ENCODE measurements at regions not wholly inside any gene's neighbourhood (a gene's known extent, or its start where the extent isn't known, plus 50 kb on each side); places are given as distances from the start of the nearest gene placed in this dataset.

GRCh38 chr12:90321369-90321768 is 612.7 kb upstream of the ATP2B1 start:
- TF ChIP-seq, protein P1, sequence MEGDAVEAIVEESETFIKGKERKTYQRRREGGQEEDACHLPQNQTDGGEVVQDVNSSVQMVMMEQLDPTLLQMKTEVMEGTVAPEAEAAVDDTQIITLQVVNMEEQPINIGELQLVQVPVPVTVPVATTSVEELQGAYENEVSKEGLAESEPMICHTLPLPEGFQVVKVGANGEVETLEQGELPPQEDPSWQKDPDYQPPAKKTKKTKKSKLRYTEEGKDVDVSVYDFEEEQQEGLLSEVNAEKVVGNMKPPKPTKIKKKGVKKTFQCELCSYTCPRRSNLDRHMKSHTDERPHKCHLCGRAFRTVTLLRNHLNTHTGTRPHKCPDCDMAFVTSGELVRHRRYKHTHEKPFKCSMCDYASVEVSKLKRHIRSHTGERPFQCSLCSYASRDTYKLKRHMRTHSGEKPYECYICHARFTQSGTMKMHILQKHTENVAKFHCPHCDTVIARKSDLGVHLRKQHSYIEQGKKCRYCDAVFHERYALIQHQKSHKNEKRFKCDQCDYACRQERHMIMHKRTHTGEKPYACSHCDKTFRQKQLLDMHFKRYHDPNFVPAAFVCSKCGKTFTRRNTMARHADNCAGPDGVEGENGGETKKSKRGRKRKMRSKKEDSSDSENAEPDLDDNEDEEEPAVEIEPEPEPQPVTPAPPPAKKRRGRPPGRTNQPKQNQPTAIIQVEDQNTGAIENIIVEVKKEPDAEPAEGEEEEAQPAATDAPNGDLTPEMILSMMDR (IDR thresholded peaks at IDR 0.05; ENCODE audit: insufficient read depth, low read length, poor library complexity, severe bottlenecking) = no peak
- no peak for DNase-seq (ENCODE audit: extremely low read depth, insufficient read length)
- no peaks in the 10 kb centered on the region for H3K36me3 ChIP-seq (ENCODE audit: control insufficient read depth, insufficient read depth, low read length)
- H3K27me3 ChIP-seq (replicated peaks; ENCODE audit: control insufficient read depth, insufficient read depth, low read length) = no peaks in the 10 kb centered on the region
- H3K4me3 ChIP-seq (replicated peaks; ENCODE audit: low read depth, low read length) = no peak overlapping the region

DNA sequence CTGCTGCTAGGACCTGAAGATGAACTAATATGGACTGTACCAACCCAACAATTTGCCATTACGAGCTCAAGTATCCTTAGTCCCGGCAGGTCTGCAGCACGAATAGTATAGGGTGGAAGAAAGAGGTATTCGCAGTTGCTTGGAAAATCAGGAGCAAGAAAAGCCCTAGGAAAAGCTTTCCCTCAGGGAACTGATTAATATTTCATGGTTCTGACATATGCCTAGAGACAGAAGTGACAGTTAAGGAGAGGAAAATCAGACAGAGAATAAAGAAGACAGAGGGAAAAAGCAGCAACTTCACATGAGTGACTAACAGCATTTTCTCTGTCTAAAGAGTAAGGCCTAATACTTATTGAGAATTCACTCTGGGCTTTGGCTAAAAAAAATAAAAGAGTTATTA is 602.9 kb upstream of the ATP2B1 start:
- no peak for DNase-seq (ENCODE audit: extremely low read depth, insufficient read length)
- Histone ChIP-seq H3K36me3 (ENCODE audit: control insufficient read depth, insufficient read depth, low read length) (no peaks in the 10 kb centered on the region), H3K27me3 (replicated peaks; ENCODE audit: control insufficient read depth, insufficient read depth, low read length) (no peaks in the 10 kb centered on the region), H3K4me3 (replicated peaks; ENCODE audit: low read depth, low read length) (no peak overlapping the region)
- TF ChIP-seq, protein P1 (IDR thresholded peaks at IDR 0.05; ENCODE audit: insufficient read depth, low read length, poor library complexity, severe bottlenecking) = no peak

GRCh38 chr12:90305379-90305778 is 596.7 kb upstream of the ATP2B1 start:
- TF ChIP-seq, protein P1 (IDR thresholded peaks at IDR 0.05; ENCODE audit: insufficient read depth, low read length, poor library complexity, severe bottlenecking) = no peak
- Histone ChIP-seq H3K36me3 (ENCODE audit: control insufficient read depth, insufficient read depth, low read length) (no peaks in the 10 kb centered on the region), H3K4me3 (replicated peaks; ENCODE audit: low read depth, low read length) (no peak overlapping the region), H3K27me3 (replicated peaks; ENCODE audit: control insufficient read depth, insufficient read depth, low read length) (no peaks in the 10 kb centered on the region)
- no peak for DNase-seq (ENCODE audit: extremely low read depth, insufficient read length)

GRCh38 chr12:90304231-90304630 is 595.6 kb upstream of the ATP2B1 start:
- no peaks in the 10 kb centered on the region for H3K27me3 ChIP-seq (replicated peaks; ENCODE audit: control insufficient read depth, insufficient read depth, low read length)
- TF ChIP-seq, protein P1 (IDR thresholded peaks at IDR 0.05; ENCODE audit: insufficient read depth, low read length, poor library complexity, severe bottlenecking) = no peak
- no peaks in the 10 kb centered on the region for H3K36me3 ChIP-seq (ENCODE audit: control insufficient read depth, insufficient read depth, low read length)
- no peak overlapping the region for H3K4me3 ChIP-seq (replicated peaks; ENCODE audit: low read depth, low read length)
- DNase-seq (ENCODE audit: extremely low read depth, insufficient read length) = no peak

DNA sequence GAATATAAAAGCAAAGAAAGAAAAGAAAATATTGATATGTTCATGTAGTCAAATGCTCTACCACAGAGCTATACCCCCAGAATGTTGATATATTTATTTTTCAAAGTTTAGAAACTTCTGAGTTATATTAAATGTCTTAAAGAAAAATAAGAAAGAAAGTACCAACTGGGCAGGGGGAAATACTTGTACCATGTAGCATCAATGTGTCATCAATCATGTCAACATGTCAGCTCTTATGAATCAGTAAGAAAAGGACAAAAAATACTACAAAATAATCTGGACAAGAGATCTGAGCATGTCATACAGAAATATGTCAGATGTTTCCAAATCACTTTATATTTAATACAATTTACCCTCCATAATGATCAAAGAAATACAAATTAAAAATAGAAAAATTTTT is 595.1 kb upstream of the ATP2B1 start:
- no peaks in the 10 kb centered on the region for H3K27me3 ChIP-seq (replicated peaks; ENCODE audit: control insufficient read depth, insufficient read depth, low read length)
- DNase-seq (ENCODE audit: extremely low read depth, insufficient read length) = no peak
- H3K4me3 ChIP-seq (replicated peaks; ENCODE audit: low read depth, low read length) = no peak overlapping the region
- TF ChIP-seq, protein P1 (IDR thresholded peaks at IDR 0.05; ENCODE audit: insufficient read depth, low read length, poor library complexity, severe bottlenecking) = no peak
- H3K36me3 ChIP-seq (ENCODE audit: control insufficient read depth, insufficient read depth, low read length) = no peaks in the 10 kb centered on the region

DNA sequence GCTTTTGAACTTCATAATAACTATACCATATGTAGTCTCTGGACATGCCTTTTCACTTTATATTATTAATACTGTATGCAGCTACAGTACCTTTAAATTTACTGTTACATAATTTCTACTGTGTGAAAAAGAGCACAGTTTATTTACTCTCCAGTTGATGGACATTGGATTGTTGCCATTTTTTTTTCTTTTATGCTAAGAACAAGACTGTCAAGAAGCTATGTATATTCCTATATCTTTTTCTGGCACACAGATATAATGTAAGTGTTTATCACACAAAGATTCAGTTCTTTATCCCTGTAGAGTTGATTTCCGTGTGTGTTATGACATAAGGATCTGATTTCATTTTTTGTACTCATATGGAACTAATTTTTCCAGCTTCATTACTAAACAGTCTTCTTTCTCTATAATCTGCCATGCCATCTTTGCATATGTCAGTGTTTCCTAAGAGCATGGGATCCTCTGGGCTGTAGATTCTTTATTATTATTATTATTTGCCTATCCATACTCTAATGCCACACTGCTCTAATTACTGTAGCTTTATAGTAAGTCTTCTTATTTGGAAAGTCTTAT is 593.0 kb upstream of the ATP2B1 start:
- no peak overlapping the region for H3K4me3 ChIP-seq (replicated peaks; ENCODE audit: low read depth, low read length)
- no peak for DNase-seq (ENCODE audit: extremely low read depth, insufficient read length)

More for the DNA sequence above, 593.0 kb upstream of the ATP2B1 start:
- Histone ChIP-seq H3K36me3 (ENCODE audit: control insufficient read depth, insufficient read depth, low read length) (no peaks in the 10 kb centered on the region), H3K27me3 (replicated peaks; ENCODE audit: control insufficient read depth, insufficient read depth, low read length) (no peaks in the 10 kb centered on the region)
- TF ChIP-seq, protein P1 (IDR thresholded peaks at IDR 0.05; ENCODE audit: insufficient read depth, low read length, poor library complexity, severe bottlenecking) = no peak
